A673 (cell line): ENCODE measurements at regions not wholly inside any gene's neighbourhood (a gene's known extent, or its start where the extent isn't known, plus 50 kb on each side); places are given as distances from the start of the nearest gene placed in this dataset.

Source experiments
- CTCF ChIP-seq: fragments of 300-800, 200-600 bp; sonication (generic); conservative IDR thresholded peaks from 2 replicates; pipeline ENCODE4 v1.5.1; 2017; ENCODE audit warnings: low read depth, mild to moderate bottlenecking, antibody characterized with exemption, low read length, moderate library complexity, mixed read lengths
- EZH2 ChIP-seq: fragments of 200-600 bp; sonication (generic); IDR thresholded peaks from 2 replicates; pipeline ENCODE4 v1.6.1; 2017; ENCODE audit warnings: borderline replicate concordance, low read depth, mild to moderate bottlenecking, mixed read lengths, antibody characterized with exemption, low read length; ENCODE audit not compliant: poor library complexity, severe bottlenecking

- TF ChIP-seq CTCF (no peak), EZH2 (no peak)
Measured at GRCh38 chr18:55857409-55857808, 269.4 kb upstream of the TCF4 start.
